ENCODE measurements at regions not wholly inside any gene's neighbourhood (a gene's known extent, or its start where the extent isn't known, plus 50 kb on each side); places are given as distances from the start of the nearest gene placed in this dataset.

GRCh38 chr2:196381464-196381863, 210.1 kb upstream of the STK17B start:
- no peak overlapping the region for H3K4me2 ChIP-seq (ENCODE audit: low read length)
- H3K27me3 ChIP-seq (ENCODE audit: control insufficient read depth, insufficient read depth, low read length): no peaks in the 10 kb centered on the region
- no peaks in the 10 kb centered on the region for H3K4me1 ChIP-seq (ENCODE audit: control insufficient read depth, insufficient read depth, low read length)

GRCh38 chr2:196383799-196384198, 212.4 kb upstream of the STK17B start:
- H3K36me3 ChIP-seq (ENCODE audit: insufficient read depth, low read length): no peaks in the 10 kb centered on the region
- no peak overlapping the region for H3K9ac ChIP-seq (ENCODE audit: low read depth, low read length)
- no peak overlapping the region for H3K4me3 ChIP-seq (ENCODE audit: low read length)
- no peaks in the 10 kb centered on the region for H3K27me3 ChIP-seq (ENCODE audit: control insufficient read depth, insufficient read depth, low read length)
- no peak overlapping the region for H3K4me2 ChIP-seq (ENCODE audit: low read length)
- H3K9me3 ChIP-seq (replicated peaks; ENCODE audit: low read length): no peaks in the 10 kb centered on the region
- no peaks in the 10 kb centered on the region for H3K4me1 ChIP-seq (ENCODE audit: control insufficient read depth, insufficient read depth, low read length)

More at GRCh38 chr2:196381464-196381863, 210.1 kb upstream of the STK17B start:
- H3K9me3 ChIP-seq (replicated peaks; ENCODE audit: low read length): no peaks in the 10 kb centered on the region
- no peaks in the 10 kb centered on the region for H3K36me3 ChIP-seq (ENCODE audit: insufficient read depth, low read length)
- no peak overlapping the region for H3K9ac ChIP-seq (ENCODE audit: low read depth, low read length)
- H3K4me3 ChIP-seq (ENCODE audit: low read length): no peak overlapping the region

GRCh38 chr2:196384729-196385128, 213.4 kb upstream of the STK17B start:
- Histone ChIP-seq H3K4me1 (ENCODE audit: control insufficient read depth, insufficient read depth, low read length) (no peaks in the 10 kb centered on the region), H3K9me3 (replicated peaks; ENCODE audit: low read length) (no peaks in the 10 kb centered on the region), H3K36me3 (ENCODE audit: insufficient read depth, low read length) (no peaks in the 10 kb centered on the region), H3K9ac (ENCODE audit: low read depth, low read length) (no peak overlapping the region), H3K4me3 (ENCODE audit: low read length) (no peak overlapping the region), H3K27me3 (ENCODE audit: control insufficient read depth, insufficient read depth, low read length) (no peaks in the 10 kb centered on the region), H3K4me2 (ENCODE audit: low read length) (no peak overlapping the region)

- H3K4me2 ChIP-seq (ENCODE audit: low read length): no peak overlapping the region
- no peak overlapping the region for H3K9ac ChIP-seq (ENCODE audit: low read depth, low read length)
- H3K36me3 ChIP-seq (ENCODE audit: insufficient read depth, low read length): no peaks in the 10 kb centered on the region
- H3K9me3 ChIP-seq (replicated peaks; ENCODE audit: low read length): no peaks in the 10 kb centered on the region
- H3K27me3 ChIP-seq (ENCODE audit: control insufficient read depth, insufficient read depth, low read length): no peaks in the 10 kb centered on the region
- no peak overlapping the region for H3K4me3 ChIP-seq (ENCODE audit: low read length)
- H3K4me1 ChIP-seq (ENCODE audit: control insufficient read depth, insufficient read depth, low read length): no peaks in the 10 kb centered on the region
These were observed 218.3 kb upstream of the STK17B start for GRCh38 chr2:196389670-196390069.

- Histone ChIP-seq H3K4me2 (ENCODE audit: low read length) (no peak overlapping the region), H3K4me3 (ENCODE audit: low read length) (no peak overlapping the region), H3K9ac (ENCODE audit: low read depth, low read length) (no peak overlapping the region), H3K4me1 (ENCODE audit: control insufficient read depth, insufficient read depth, low read length) (no peaks in the 10 kb centered on the region), H3K9me3 (replicated peaks; ENCODE audit: low read length) (no peaks in the 10 kb centered on the region), H3K27me3 (ENCODE audit: control insufficient read depth, insufficient read depth, low read length) (no peaks in the 10 kb centered on the region), H3K36me3 (ENCODE audit: insufficient read depth, low read length) (no peaks in the 10 kb centered on the region)
These were observed 219.1 kb upstream of the STK17B start for GRCh38 chr2:196390243-196391148.

GRCh38 chr2:196391149-196391479, 219.7 kb upstream of the STK17B start:
- no peak overlapping the region for H3K9ac ChIP-seq (ENCODE audit: low read depth, low read length)
- no peaks in the 10 kb centered on the region for H3K9me3 ChIP-seq (replicated peaks; ENCODE audit: low read length)
- H3K36me3 ChIP-seq (ENCODE audit: insufficient read depth, low read length): no peaks in the 10 kb centered on the region
- H3K27me3 ChIP-seq (ENCODE audit: control insufficient read depth, insufficient read depth, low read length): no peaks in the 10 kb centered on the region
- H3K4me1 ChIP-seq (ENCODE audit: control insufficient read depth, insufficient read depth, low read length): no peaks in the 10 kb centered on the region
- no peak overlapping the region for H3K4me2 ChIP-seq (ENCODE audit: low read length)
- H3K4me3 ChIP-seq (ENCODE audit: low read length): no peak overlapping the region

- H3K4me3 ChIP-seq (ENCODE audit: low read length): no peak overlapping the region
- no peak overlapping the region for H3K4me2 ChIP-seq (ENCODE audit: low read length)
- H3K36me3 ChIP-seq (ENCODE audit: insufficient read depth, low read length): no peaks in the 10 kb centered on the region
- H3K4me1 ChIP-seq (ENCODE audit: control insufficient read depth, insufficient read depth, low read length): peaks cover 33% of the 10 kb centered on the region
- no peaks in the 10 kb centered on the region for H3K27me3 ChIP-seq (ENCODE audit: control insufficient read depth, insufficient read depth, low read length)
- H3K9me3 ChIP-seq (replicated peaks; ENCODE audit: low read length): no peaks in the 10 kb centered on the region
- no peak overlapping the region for H3K9ac ChIP-seq (ENCODE audit: low read depth, low read length)
These were observed 227.7 kb upstream of the STK17B start for GRCh38 chr2:196399096-196399495.

GRCh38 chr2:196399722-196400691, 228.6 kb upstream of the STK17B start:
- no peaks in the 10 kb centered on the region for H3K9me3 ChIP-seq (replicated peaks; ENCODE audit: low read length)
- peaks cover 37% of the 10 kb centered on the region for H3K4me1 ChIP-seq (ENCODE audit: control insufficient read depth, insufficient read depth, low read length)
- H3K4me2 ChIP-seq (ENCODE audit: low read length): peak overlapping the region; percentile 48
- H3K27me3 ChIP-seq (ENCODE audit: control insufficient read depth, insufficient read depth, low read length): no peaks in the 10 kb centered on the region
- no peaks in the 10 kb centered on the region for H3K36me3 ChIP-seq (ENCODE audit: insufficient read depth, low read length)
- H3K4me3 ChIP-seq (ENCODE audit: low read length): no peak overlapping the region
- no peak overlapping the region for H3K9ac ChIP-seq (ENCODE audit: low read depth, low read length)

GRCh38 chr2:196403471-196403870, 232.1 kb upstream of the STK17B start:
- no peaks in the 10 kb centered on the region for H3K9me3 ChIP-seq (replicated peaks; ENCODE audit: low read length)
- H3K4me3 ChIP-seq (ENCODE audit: low read length): no peak overlapping the region
- H3K27me3 ChIP-seq (ENCODE audit: control insufficient read depth, insufficient read depth, low read length): no peaks in the 10 kb centered on the region
- H3K4me2 ChIP-seq (ENCODE audit: low read length): peak overlapping the region; percentile 8
- H3K9ac ChIP-seq (ENCODE audit: low read depth, low read length): no peak overlapping the region
- no peaks in the 10 kb centered on the region for H3K36me3 ChIP-seq (ENCODE audit: insufficient read depth, low read length)
- peaks cover 37% of the 10 kb centered on the region for H3K4me1 ChIP-seq (ENCODE audit: control insufficient read depth, insufficient read depth, low read length)

- Histone ChIP-seq H3K4me3 (ENCODE audit: low read length) (no peak overlapping the region), H3K36me3 (ENCODE audit: insufficient read depth, low read length) (no peaks in the 10 kb centered on the region), H3K4me1 (ENCODE audit: control insufficient read depth, insufficient read depth, low read length) (peaks cover 36% of the 10 kb centered on the region), H3K9me3 (replicated peaks; ENCODE audit: low read length) (no peaks in the 10 kb centered on the region), H3K27me3 (ENCODE audit: control insufficient read depth, insufficient read depth, low read length) (no peaks in the 10 kb centered on the region), H3K4me2 (ENCODE audit: low read length) (no peak overlapping the region), H3K9ac (ENCODE audit: low read depth, low read length) (no peak overlapping the region)
These were observed 232.9 kb upstream of the STK17B start for GRCh38 chr2:196404276-196404675.

GRCh38 chr2:196407675-196408264, 231.7 kb upstream of the CCDC150 start:
- H3K4me3 ChIP-seq (ENCODE audit: low read length): no peak overlapping the region
- H3K4me1 ChIP-seq (ENCODE audit: control insufficient read depth, insufficient read depth, low read length): peaks cover 23% of the 10 kb centered on the region
- no peak overlapping the region for H3K4me2 ChIP-seq (ENCODE audit: low read length)
- H3K9me3 ChIP-seq (replicated peaks; ENCODE audit: low read length): no peaks in the 10 kb centered on the region
- H3K27me3 ChIP-seq (ENCODE audit: control insufficient read depth, insufficient read depth, low read length): no peaks in the 10 kb centered on the region
- no peaks in the 10 kb centered on the region for H3K36me3 ChIP-seq (ENCODE audit: insufficient read depth, low read length)
- no peak overlapping the region for H3K9ac ChIP-seq (ENCODE audit: low read depth, low read length)
